ENCODE measurements at regions not wholly inside any gene's neighbourhood (a gene's known extent, or its start where the extent isn't known, plus 50 kb on each side); places are given as distances from the start of the nearest gene placed in this dataset.

DNA sequence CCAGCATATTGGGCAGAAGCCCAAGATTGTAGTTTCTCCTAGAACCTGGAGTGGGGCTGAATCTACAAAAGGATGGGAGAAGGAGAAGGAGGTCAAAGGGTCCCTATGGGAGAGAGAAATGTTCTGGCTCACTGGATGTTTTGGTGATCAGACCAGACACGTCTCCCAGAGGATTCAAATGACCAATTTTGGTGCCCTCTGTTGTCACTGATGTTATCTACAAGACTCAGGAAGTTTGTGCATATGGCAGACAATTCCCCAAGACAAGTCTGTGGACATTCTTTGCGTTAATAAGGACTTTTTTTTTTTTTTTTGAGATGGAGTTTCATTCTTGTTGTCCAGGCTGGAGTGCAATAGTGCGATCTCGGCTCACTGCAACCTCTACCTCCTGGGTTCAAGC, 137.2 kb upstream of the SMARCA2 start:
- TF ChIP-seq, protein P1, sequence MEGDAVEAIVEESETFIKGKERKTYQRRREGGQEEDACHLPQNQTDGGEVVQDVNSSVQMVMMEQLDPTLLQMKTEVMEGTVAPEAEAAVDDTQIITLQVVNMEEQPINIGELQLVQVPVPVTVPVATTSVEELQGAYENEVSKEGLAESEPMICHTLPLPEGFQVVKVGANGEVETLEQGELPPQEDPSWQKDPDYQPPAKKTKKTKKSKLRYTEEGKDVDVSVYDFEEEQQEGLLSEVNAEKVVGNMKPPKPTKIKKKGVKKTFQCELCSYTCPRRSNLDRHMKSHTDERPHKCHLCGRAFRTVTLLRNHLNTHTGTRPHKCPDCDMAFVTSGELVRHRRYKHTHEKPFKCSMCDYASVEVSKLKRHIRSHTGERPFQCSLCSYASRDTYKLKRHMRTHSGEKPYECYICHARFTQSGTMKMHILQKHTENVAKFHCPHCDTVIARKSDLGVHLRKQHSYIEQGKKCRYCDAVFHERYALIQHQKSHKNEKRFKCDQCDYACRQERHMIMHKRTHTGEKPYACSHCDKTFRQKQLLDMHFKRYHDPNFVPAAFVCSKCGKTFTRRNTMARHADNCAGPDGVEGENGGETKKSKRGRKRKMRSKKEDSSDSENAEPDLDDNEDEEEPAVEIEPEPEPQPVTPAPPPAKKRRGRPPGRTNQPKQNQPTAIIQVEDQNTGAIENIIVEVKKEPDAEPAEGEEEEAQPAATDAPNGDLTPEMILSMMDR (IDR thresholded peaks at IDR 0.05) = no peak
- TF ChIP-seq POLR2A (IDR thresholded peaks at IDR 0.05) = no peak
